GM04503 (cell line): ENCODE measurements at regions not wholly inside any gene's neighbourhood (a gene's known extent, or its start where the extent isn't known, plus 50 kb on each side); places are given as distances from the start of the nearest gene placed in this dataset.

Experiments used
- DNase-seq: peaks from one replicate; pipeline ENCODE4 v3.0.0-alpha.2; 2012; ENCODE audit warnings: low read depth

GRCh38 chr3:21801631-21802030 is 50.6 kb upstream of the ZNF385D start:
- no peak for DNase-seq

- no peak for DNase-seq
Observed at GRCh38 chr3:21803604-21804003, 52.6 kb upstream of the ZNF385D start.

GRCh38 chr3:21804330-21804729 is 53.3 kb upstream of the ZNF385D start:
- no peak for DNase-seq

GRCh38 chr3:21806733-21807132 is 55.7 kb upstream of the ZNF385D start:
- DNase-seq: no peak

- DNase-seq: no peak
Observed at GRCh38 chr3:21825684-21826083, 74.7 kb upstream of the ZNF385D start.

GRCh38 chr3:21826416-21826815 is 75.4 kb upstream of the ZNF385D start:
- DNase-seq: no peak

GRCh38 chr3:21830541-21830940 is 79.5 kb upstream of the ZNF385D start:
- DNase-seq: no peak

GRCh38 chr3:21835264-21835663 is 84.3 kb upstream of the ZNF385D start:
- peak; percentile 8 for DNase-seq

GRCh38 chr3:21836227-21836626 is 85.2 kb upstream of the ZNF385D start:
- no peak for DNase-seq

- no peak for DNase-seq
Observed at GRCh38 chr3:21839176-21839575, 88.2 kb upstream of the ZNF385D start.

GRCh38 chr3:21839592-21839991 is 88.6 kb upstream of the ZNF385D start:
- DNase-seq: peak; percentile 92

- DNase-seq: no peak
Observed at GRCh38 chr3:21847005-21847404, 96.0 kb upstream of the ZNF385D start.

- DNase-seq: no peak
Observed at GRCh38 chr3:21859124-21860081, 108.4 kb upstream of the ZNF385D start.

GRCh38 chr3:21860082-21860475 is 109.1 kb upstream of the ZNF385D start:
- DNase-seq: no peak

GRCh38 chr3:21860657-21861056 is 109.6 kb upstream of the ZNF385D start:
- DNase-seq: no peak

- no peak for DNase-seq
Observed at GRCh38 chr3:21876782-21877181, 125.8 kb upstream of the ZNF385D start.

- no peak for DNase-seq
Observed at GRCh38 chr3:21877214-21877754, 126.3 kb upstream of the ZNF385D start.

GRCh38 chr3:21879184-21879886 is 128.3 kb upstream of the ZNF385D start:
- no peak for DNase-seq

- no peak for DNase-seq
Observed at GRCh38 chr3:21888656-21889055, 137.6 kb upstream of the ZNF385D start.

- no peak for DNase-seq
Observed at GRCh38 chr3:21889166-21889565, 138.2 kb upstream of the ZNF385D start.

- no peak for DNase-seq
Observed at GRCh38 chr3:21892104-21892503, 141.1 kb upstream of the ZNF385D start.

- DNase-seq: no peak
Observed at GRCh38 chr3:21893242-21893641, 142.2 kb upstream of the ZNF385D start.
